GM23338 (cell line): ENCODE measurements at regions not wholly inside any gene's neighbourhood (a gene's known extent, or its start where the extent isn't known, plus 50 kb on each side); places are given as distances from the start of the nearest gene placed in this dataset.

Experiments
- ATAC-seq: fragments of 200-7000 bp; cut with Tn5 transposase; 3 replicates; pipeline ENCODE4 v1.9.1; 2020
- DNase-seq: peaks from one replicate; pipeline ENCODE4 v3.0.0-alpha.2; 2015; ENCODE audit warnings: low spot score
- H2AFZ ChIP-seq: fragments of 200-600 bp; sonication (generic); 2 replicates; pipeline ENCODE4 v1.8.0; 2016; ENCODE audit warnings: antibody characterized with exemption, mild to moderate bottlenecking, moderate library complexity
- H3F3A ChIP-seq: fragments of 200-600 bp; sonication (generic); replicated peaks from 2 replicates; pipeline ENCODE4 v1.8.0; 2017; ENCODE audit warnings: antibody characterized with exemption, mixed run types, low read depth
- H3K27ac ChIP-seq: fragments of 200-600 bp; sonication (generic); 2 replicates; pipeline ENCODE4 v1.6.1; 2016; ENCODE audit warnings: low read depth
- H3K27me3 ChIP-seq: fragments of 200-600 bp; sonication (generic); 2 replicates; pipeline ENCODE4 v1.8.0; 2016; ENCODE audit warnings: mild to moderate bottlenecking, mixed run types, moderate library complexity; ENCODE audit not compliant: insufficient read depth
- H3K36me3 ChIP-seq: fragments of 200-600 bp; sonication (generic); 2 replicates; pipeline ENCODE4 v1.8.0; 2016; ENCODE audit warnings: mild to moderate bottlenecking; ENCODE audit not compliant: insufficient read depth
- H3K4me1 ChIP-seq: fragments of 200-600 bp; sonication (generic); 2 replicates; pipeline ENCODE4 v1.8.0; 2016; ENCODE audit warnings: mild to moderate bottlenecking, moderate library complexity; ENCODE audit not compliant: insufficient read depth
- H3K4me2 ChIP-seq: fragments of 200-600 bp; sonication (generic); 2 replicates; pipeline ENCODE4 v1.7.1; 2017; ENCODE audit warnings: mixed run types
- H3K4me3 ChIP-seq: fragments of 200-600 bp; sonication (generic); 2 replicates; pipeline ENCODE4 v1.6.1; 2016; ENCODE audit warnings: mixed run types
- H3K79me2 ChIP-seq: fragments of 200-600 bp; sonication (generic); replicated peaks from 2 replicates; pipeline ENCODE4 v1.8.0; 2017; ENCODE audit warnings: mild to moderate bottlenecking; ENCODE audit not compliant: insufficient read depth
- H3K9me2 ChIP-seq: fragments of 200-600 bp; sonication (generic); 2 replicates; pipeline ENCODE4 v1.8.0; 2017; ENCODE audit not compliant: insufficient read depth
- H4K20me1 ChIP-seq: fragments of 200-600 bp; sonication (generic); replicated peaks from 2 replicates; pipeline ENCODE4 v1.8.0; 2017; ENCODE audit warnings: mild to moderate bottlenecking; ENCODE audit not compliant: insufficient read depth
- H3K27ac Mint-ChIP-seq: 2 replicates; pipeline ENCODE4 v1.8.0; 2020; ENCODE audit warnings: inconsistent platforms, mild to moderate bottlenecking, moderate library complexity, mixed read lengths
- H3K27me3 Mint-ChIP-seq: 3 replicates; pipeline ENCODE4 v1.8.0; 2022; ENCODE audit warnings: low read depth, mild to moderate bottlenecking, moderate library complexity, mixed read lengths, inconsistent platforms; ENCODE audit not compliant: insufficient read depth, poor library complexity
- H3K36me3 Mint-ChIP-seq: 3 replicates; pipeline ENCODE4 v1.8.0; 2021; ENCODE audit warnings: low read depth, mild to moderate bottlenecking, inconsistent platforms, moderate library complexity, mixed read lengths
- H3K4me1 Mint-ChIP-seq: 3 replicates; pipeline ENCODE4 v1.8.0; 2020; ENCODE audit warnings: mild to moderate bottlenecking, inconsistent platforms, mixed read lengths
- H3K4me3 Mint-ChIP-seq: 3 replicates; pipeline ENCODE4 v1.8.0; 2021; ENCODE audit warnings: moderate library complexity, mild to moderate bottlenecking, inconsistent platforms, mixed read lengths
- H3K9me3 Mint-ChIP-seq: 3 replicates; pipeline ENCODE4 v1.8.0; 2020; ENCODE audit warnings: moderate library complexity, mild to moderate bottlenecking, inconsistent platforms, mixed read lengths
- EZH2 ChIP-seq: fragments of 200-600 bp; sonication (generic); IDR thresholded peaks from one replicate; pipeline ENCODE4 v1.8.0; 2017; ENCODE audit warnings: antibody characterized with exemption, mild to moderate bottlenecking, low read depth; ENCODE audit not compliant: unreplicated experiment
- EZH2phosphoT487 ChIP-seq: fragments of 200-600 bp; sonication (generic); IDR thresholded peaks from one replicate; pipeline ENCODE4 v1.8.1; 2018; ENCODE audit warnings: antibody characterized with exemption; ENCODE audit not compliant: unreplicated experiment
- JUNB ChIP-seq: IDR thresholded peaks from one replicate; pipeline ENCODE4 v1.6.1; 2016; ENCODE audit warnings: antibody characterized with exemption; ENCODE audit not compliant: unreplicated experiment
- NANOG ChIP-seq: IDR thresholded peaks from 2 replicates; pipeline ENCODE4 v1.6.1; 2016; ENCODE audit warnings: antibody characterized with exemption, borderline replicate concordance
- POLR2AphosphoS5 ChIP-seq: IDR thresholded peaks from 2 replicates; pipeline ENCODE4 v1.6.1; 2016; ENCODE audit warnings: antibody characterized with exemption, low read depth
- STAT1 ChIP-seq: IDR thresholded peaks from one replicate; pipeline ENCODE4 v1.6.1; 2016; ENCODE audit warnings: antibody characterized with exemption; ENCODE audit not compliant: unreplicated experiment
- ZNF114 ChIP-seq: fragments of 250-450 bp; sonication (Bioruptor Pico); IDR thresholded peaks from 2 replicates; pipeline ENCODE4 v1.5.0; 2020; ENCODE audit warnings: mild to moderate bottlenecking, moderate library complexity
- ZNF331 ChIP-seq: fragments of 250-450 bp; sonication (Bioruptor Pico); IDR thresholded peaks from 2 replicates; pipeline ENCODE4 v1.5.0; 2020; ENCODE audit warnings: low read depth, mild to moderate bottlenecking, moderate library complexity
- TF ChIP-seq, protein P1 (sequence below): fragments of 250-450 bp; sonication (Bioruptor Pico); IDR thresholded peaks from 2 replicates; pipeline ENCODE4 v1.5.0; 2020; ENCODE audit warnings: mild to moderate bottlenecking, moderate library complexity
- TF ChIP-seq, protein P2 (sequence below), 2 experiments: fragments of 200-600 bp in 1 of 2; sonication (generic) in 1 of 2; conservative IDR thresholded peaks; 2 replicates each; pipeline versions ENCODE4 v1.5.1 to v1.6.1; 2016 to 2017; ENCODE audit warnings: antibody characterized with exemption in 2 of 2, low read depth in 2 of 2, mild to moderate bottlenecking in 2 of 2, moderate library complexity in 1 of 2
- TF ChIP-seq, protein P3 (sequence below): IDR thresholded peaks from 2 replicates; pipeline ENCODE4 v1.6.1; 2016; ENCODE audit warnings: antibody characterized with exemption

DNA sequence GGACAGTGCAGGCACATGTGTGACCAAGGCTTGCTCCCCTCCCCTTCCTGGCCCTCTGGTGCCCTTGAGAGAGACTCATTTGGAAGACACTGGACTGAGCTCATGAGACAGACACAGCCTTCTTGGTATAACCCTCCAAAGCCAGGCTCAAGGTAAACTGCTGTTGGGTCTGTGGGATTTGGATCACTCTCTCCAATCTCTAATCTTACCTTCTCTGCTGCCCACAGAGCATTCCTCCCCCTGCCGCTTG lies 105.0 kb upstream of the MAMLD1 start:
- no peak overlapping the region for H3K27ac Mint-ChIP-seq
- no peaks in the 10 kb centered on the region for H3F3A ChIP-seq
- no peaks in the 10 kb centered on the region for H3K27me3 Mint-ChIP-seq

More for the DNA sequence above, 105.0 kb upstream of the MAMLD1 start:
- Histone ChIP-seq H3K4me2 (no peak overlapping the region), H2AFZ (no peak overlapping the region), H3K27me3 (no peaks in the 10 kb centered on the region), H3K27ac (no peak overlapping the region), H3K4me1 (no peaks in the 10 kb centered on the region), H3K36me3 (no peaks in the 10 kb centered on the region), H3K9me2 (no peaks in the 10 kb centered on the region), H3K4me3 (no peak overlapping the region), H3K79me2 (no peaks in the 10 kb centered on the region), H4K20me1 (no peaks in the 10 kb centered on the region)
- Mint-ChIP-seq H3K9me3 (no peaks in the 10 kb centered on the region), H3K4me1 (0 out of 3 replicates have a peak, but pooled peaks cover 4% of the 10 kb centered on the region), H3K36me3 (no peaks in the 10 kb centered on the region), H3K4me3 (no peak overlapping the region)
- no peak for ATAC-seq
- TF ChIP-seq, protein P1, sequence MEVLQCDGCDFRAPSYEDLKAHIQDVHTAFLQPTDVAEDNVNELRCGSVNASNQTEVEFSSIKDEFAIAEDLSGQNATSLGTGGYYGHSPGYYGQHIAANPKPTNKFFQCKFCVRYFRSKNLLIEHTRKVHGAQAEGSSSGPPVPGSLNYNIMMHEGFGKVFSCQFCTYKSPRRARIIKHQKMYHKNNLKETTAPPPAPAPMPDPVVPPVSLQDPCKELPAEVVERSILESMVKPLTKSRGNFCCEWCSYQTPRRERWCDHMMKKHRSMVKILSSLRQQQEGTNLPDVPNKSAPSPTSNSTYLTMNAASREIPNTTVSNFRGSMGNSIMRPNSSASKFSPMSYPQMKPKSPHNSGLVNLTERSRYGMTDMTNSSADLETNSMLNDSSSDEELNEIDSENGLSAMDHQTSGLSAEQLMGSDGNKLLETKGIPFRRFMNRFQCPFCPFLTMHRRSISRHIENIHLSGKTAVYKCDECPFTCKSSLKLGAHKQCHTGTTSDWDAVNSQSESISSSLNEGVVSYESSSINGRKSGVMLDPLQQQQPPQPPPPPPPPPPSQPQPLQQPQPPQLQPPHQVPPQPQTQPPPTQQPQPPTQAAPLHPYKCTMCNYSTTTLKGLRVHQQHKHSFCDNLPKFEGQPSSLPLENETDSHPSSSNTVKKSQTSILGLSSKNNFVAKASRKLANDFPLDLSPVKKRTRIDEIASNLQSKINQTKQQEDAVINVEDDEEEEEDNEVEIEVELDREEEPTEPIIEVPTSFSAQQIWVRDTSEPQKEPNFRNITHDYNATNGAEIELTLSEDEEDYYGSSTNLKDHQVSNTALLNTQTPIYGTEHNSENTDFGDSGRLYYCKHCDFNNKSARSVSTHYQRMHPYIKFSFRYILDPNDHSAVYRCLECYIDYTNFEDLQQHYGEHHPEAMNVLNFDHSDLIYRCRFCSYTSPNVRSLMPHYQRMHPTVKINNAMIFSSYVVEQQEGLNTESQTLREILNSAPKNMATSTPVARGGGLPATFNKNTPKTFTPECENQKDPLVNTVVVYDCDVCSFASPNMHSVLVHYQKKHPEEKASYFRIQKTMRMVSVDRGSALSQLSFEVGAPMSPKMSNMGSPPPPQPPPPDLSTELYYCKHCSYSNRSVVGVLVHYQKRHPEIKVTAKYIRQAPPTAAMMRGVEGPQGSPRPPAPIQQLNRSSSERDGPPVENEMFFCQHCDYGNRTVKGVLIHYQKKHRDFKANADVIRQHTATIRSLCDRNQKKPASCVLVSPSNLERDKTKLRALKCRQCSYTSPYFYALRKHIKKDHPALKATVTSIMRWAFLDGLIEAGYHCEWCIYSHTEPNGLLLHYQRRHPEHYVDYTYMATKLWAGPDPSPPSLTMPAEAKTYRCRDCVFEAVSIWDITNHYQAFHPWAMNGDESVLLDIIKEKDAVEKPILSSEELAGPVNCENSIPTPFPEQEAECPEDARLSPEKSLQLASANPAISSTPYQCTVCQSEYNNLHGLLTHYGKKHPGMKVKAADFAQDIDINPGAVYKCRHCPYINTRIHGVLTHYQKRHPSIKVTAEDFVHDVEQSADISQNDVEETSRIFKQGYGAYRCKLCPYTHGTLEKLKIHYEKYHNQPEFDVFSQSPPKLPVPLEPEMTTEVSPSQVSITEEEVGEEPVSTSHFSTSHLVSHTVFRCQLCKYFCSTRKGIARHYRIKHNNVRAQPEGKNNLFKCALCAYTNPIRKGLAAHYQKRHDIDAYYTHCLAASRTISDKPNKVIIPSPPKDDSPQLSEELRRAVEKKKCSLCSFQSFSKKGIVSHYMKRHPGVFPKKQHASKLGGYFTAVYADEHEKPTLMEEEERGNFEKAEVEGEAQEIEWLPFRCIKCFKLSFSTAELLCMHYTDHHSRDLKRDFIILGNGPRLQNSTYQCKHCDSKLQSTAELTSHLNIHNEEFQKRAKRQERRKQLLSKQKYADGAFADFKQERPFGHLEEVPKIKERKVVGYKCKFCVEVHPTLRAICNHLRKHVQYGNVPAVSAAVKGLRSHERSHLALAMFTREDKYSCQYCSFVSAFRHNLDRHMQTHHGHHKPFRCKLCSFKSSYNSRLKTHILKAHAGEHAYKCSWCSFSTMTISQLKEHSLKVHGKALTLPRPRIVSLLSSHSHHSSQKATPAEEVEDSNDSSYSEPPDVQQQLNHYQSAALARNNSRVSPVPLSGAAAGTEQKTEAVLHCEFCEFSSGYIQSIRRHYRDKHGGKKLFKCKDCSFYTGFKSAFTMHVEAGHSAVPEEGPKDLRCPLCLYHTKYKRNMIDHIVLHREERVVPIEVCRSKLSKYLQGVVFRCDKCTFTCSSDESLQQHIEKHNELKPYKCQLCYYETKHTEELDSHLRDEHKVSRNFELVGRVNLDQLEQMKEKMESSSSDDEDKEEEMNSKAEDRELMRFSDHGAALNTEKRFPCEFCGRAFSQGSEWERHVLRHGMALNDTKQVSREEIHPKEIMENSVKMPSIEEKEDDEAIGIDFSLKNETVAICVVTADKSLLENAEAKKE (CRISPR knock-in tag): no peak
- TF ChIP-seq EZH2phosphoT487 (no peak), ZNF331 (CRISPR knock-in tag) (no peak), NANOG (no peak), POLR2AphosphoS5 (no peak), ZNF114 (CRISPR knock-in tag) (no peak), STAT1 (no peak), JUNB (no peak), EZH2 (no peak)
- TF ChIP-seq, protein P2, sequence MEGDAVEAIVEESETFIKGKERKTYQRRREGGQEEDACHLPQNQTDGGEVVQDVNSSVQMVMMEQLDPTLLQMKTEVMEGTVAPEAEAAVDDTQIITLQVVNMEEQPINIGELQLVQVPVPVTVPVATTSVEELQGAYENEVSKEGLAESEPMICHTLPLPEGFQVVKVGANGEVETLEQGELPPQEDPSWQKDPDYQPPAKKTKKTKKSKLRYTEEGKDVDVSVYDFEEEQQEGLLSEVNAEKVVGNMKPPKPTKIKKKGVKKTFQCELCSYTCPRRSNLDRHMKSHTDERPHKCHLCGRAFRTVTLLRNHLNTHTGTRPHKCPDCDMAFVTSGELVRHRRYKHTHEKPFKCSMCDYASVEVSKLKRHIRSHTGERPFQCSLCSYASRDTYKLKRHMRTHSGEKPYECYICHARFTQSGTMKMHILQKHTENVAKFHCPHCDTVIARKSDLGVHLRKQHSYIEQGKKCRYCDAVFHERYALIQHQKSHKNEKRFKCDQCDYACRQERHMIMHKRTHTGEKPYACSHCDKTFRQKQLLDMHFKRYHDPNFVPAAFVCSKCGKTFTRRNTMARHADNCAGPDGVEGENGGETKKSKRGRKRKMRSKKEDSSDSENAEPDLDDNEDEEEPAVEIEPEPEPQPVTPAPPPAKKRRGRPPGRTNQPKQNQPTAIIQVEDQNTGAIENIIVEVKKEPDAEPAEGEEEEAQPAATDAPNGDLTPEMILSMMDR (conservative IDR thresholded peaks at IDR 0.05; ENCODE audit: low read depth in 2 of 2): no peak
- TF ChIP-seq, protein P3, sequence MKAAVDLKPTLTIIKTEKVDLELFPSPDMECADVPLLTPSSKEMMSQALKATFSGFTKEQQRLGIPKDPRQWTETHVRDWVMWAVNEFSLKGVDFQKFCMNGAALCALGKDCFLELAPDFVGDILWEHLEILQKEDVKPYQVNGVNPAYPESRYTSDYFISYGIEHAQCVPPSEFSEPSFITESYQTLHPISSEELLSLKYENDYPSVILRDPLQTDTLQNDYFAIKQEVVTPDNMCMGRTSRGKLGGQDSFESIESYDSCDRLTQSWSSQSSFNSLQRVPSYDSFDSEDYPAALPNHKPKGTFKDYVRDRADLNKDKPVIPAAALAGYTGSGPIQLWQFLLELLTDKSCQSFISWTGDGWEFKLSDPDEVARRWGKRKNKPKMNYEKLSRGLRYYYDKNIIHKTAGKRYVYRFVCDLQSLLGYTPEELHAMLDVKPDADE: no peak
- DNase-seq: no peak
